ENCODE measurements at regions not wholly inside any gene's neighbourhood (a gene's known extent, or its start where the extent isn't known, plus 50 kb on each side); places are given as distances from the start of the nearest gene placed in this dataset.
A peak's percentile ranks its signal among the peaks of the same experiment; 100 is the strongest.
"Not testable (repeated sequence)": the region's sequence is repeated elsewhere in the genome, so short reads cannot be mapped to it uniquely, and the experiment has no call there.

DNA sequence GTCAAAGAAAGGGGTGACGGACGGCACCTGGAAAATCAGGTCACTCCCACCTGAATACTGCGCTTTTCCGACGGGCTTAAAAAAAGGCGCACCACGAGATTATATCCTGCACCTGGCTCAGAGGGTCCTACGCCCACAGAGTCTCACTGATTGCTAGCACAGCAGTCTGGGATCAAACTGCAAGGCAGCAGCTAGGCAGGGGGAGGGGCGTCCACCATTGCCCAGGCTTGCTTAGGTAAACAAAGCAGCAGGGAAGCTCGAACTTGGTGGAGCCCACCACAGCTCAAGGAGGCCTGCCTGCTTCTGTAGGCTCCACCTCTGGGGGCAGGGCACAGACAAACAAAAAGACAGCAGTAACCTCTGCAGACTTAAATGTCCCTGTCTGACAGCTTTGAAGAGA, 277.3 kb upstream of the ST8SIA4 start:
- H4K20me1 ChIP-seq (replicated peaks in 1 of 2; ENCODE audit: control insufficient read depth in 1 of 2, insufficient read depth in 2 of 2, low read length in 2 of 2); CTCF ChIA-PET (ENCODE audit: partially characterized antibody); POLR2A ChIA-PET (ENCODE audit: partially characterized antibody); H3K79me1 ChIP-seq (ENCODE audit: low read depth, low read length); H3K18ac ChIP-seq (ENCODE audit: extremely low read depth, low read length); H3K23me2 ChIP-seq (ENCODE audit: low read depth, low read length); H2AFZ ChIP-seq (ENCODE audit: low read length); H2BK15ac ChIP-seq (ENCODE audit: low read length); H2BK20ac ChIP-seq (ENCODE audit: low read length); H3K9ac ChIP-seq (replicated peaks in 1 of 4; ENCODE audit: extremely low read depth in 1 of 4, low read depth in 3 of 4, low read length in 3 of 4); H3K14ac ChIP-seq (ENCODE audit: insufficient read length); H3K27me3 ChIP-seq (replicated peaks in 1 of 4; ENCODE audit: control insufficient read depth in 3 of 4, extremely low read depth in 1 of 4, insufficient read depth in 3 of 4, low read length in 3 of 4); H4K91ac ChIP-seq (replicated peaks; ENCODE audit: insufficient read length, low read length); FAIRE-seq; H3K79me2 ChIP-seq (ENCODE audit: control insufficient read depth in 1 of 2, insufficient read depth in 2 of 2, low read length in 2 of 2); H2BK120ac ChIP-seq (replicated peaks; ENCODE audit: low read depth, low read length); H4K5ac ChIP-seq (ENCODE audit: insufficient read length, low read depth, low read length); H4K8ac ChIP-seq (ENCODE audit: extremely low read depth, insufficient read depth, low read length); H3K4me1 ChIP-seq (replicated peaks in 1 of 4; ENCODE audit: control insufficient read depth in 3 of 4, insufficient read depth in 4 of 4, low read length in 3 of 4); H2BK5ac ChIP-seq (ENCODE audit: low read depth, low read length); H3K36me3 ChIP-seq (ENCODE audit: control insufficient read depth in 2 of 4, insufficient read depth in 4 of 4, low read length in 3 of 4); H3K27ac ChIP-seq (ENCODE audit: low read depth, low read length); H3K23ac ChIP-seq (ENCODE audit: insufficient read length); H3K56ac ChIP-seq (replicated peaks; ENCODE audit: insufficient read length, low read depth, low read length); H3K4me3 ChIP-seq (ENCODE audit: extremely low read depth in 1 of 4, insufficient read depth in 2 of 4, low read depth in 3 of 4, low read length in 4 of 4); H2AK5ac ChIP-seq (ENCODE audit: low read depth, low read length); H3K4me2 ChIP-seq (ENCODE audit: insufficient read depth in 1 of 2, low read depth in 2 of 2, low read length in 2 of 2); H3K4ac ChIP-seq (replicated peaks; ENCODE audit: insufficient read length, low read depth, low read length); H2BK12ac ChIP-seq (ENCODE audit: low read depth, low read length): not testable (repeated sequence)
- peaks cover 13 to 15% of the 10 kb centered on the region in 2 experiments for H3K9me3 ChIP-seq (ENCODE audit: insufficient read depth in 2 of 2, low read depth in 1 of 2, low read length in 1 of 2)
- WGBS, 2 experiments (ENCODE audit: extremely low coverage in 1 of 2, insufficient coverage in 1 of 2, insufficient read length in 1 of 2, insufficient replicate concordance in 2 of 2, low coverage in 1 of 2, low lambda C conversion rate in 2 of 2, missing lambda C conversion rate in 1 of 2): 75% methylated on average over 10 of the region's 10 CpGs; no CpG with 5 or more reads in 1 of the 2 experiments
- DNase-seq (ENCODE audit: low read depth in 1 of 2, low spot score in 2 of 2): peak in 1 of 2 experiments; percentile 56

Data from H1 (cell line).